22Rv1 (cell line): ENCODE measurements at regions not wholly inside any gene's neighbourhood (a gene's known extent, or its start where the extent isn't known, plus 50 kb on each side); places are given as distances from the start of the nearest gene placed in this dataset.
"Not testable (repeated sequence)": the region's sequence is repeated elsewhere in the genome, so short reads cannot be mapped to it uniquely, and the experiment has no call there.

Experiments used
- CTCF ChIP-seq: fragments of 450-650 bp; IDR thresholded peaks from 2 replicates; pipeline ENCODE4 v1.5.1; 2017; ENCODE audit warnings: mild to moderate bottlenecking
- ZFX ChIP-seq: fragments of 450-650 bp; IDR thresholded peaks from 2 replicates; pipeline ENCODE4 v1.6.1; 2017; ENCODE audit warnings: antibody characterized with exemption, borderline replicate concordance

GRCh38 chr2:58325296-58325895 lies 84.3 kb upstream of the FANCL start:
- not testable (repeated sequence) for TF ChIP-seq CTCF, ZFX
